ENCODE measurements at regions not wholly inside any gene's neighbourhood (a gene's known extent, or its start where the extent isn't known, plus 50 kb on each side); places are given as distances from the start of the nearest gene placed in this dataset.

GRCh38 chr9:14413812-14414211 is 99.9 kb upstream of the NFIB start:
- TF ChIP-seq CTCF (IDR thresholded peaks at IDR 0.05; ENCODE audit: insufficient read depth, low read depth, low read length) (no peak), EZH2 (IDR thresholded peaks at IDR 0.05; ENCODE audit: insufficient read depth, low read length) (no peak)
